GM12891 (cell line): ENCODE measurements at regions not wholly inside any gene's neighbourhood (a gene's known extent, or its start where the extent isn't known, plus 50 kb on each side); places are given as distances from the start of the nearest gene placed in this dataset.

Experiments
- DNase-seq: peaks from one replicate; pipeline ENCODE4 v3.0.0; 2011; ENCODE audit warnings: low spot score; ENCODE audit not compliant: insufficient read length
- FAIRE-seq: peaks from 2 replicates; lab custom pipeline; 2011; peaks lifted over from hg19 to GRCh38; lab: Jason Lieb, UNC
- PAX5 ChIP-seq: IDR thresholded peaks from 2 replicates; pipeline ENCODE4 v1.6.1; 2011; ENCODE audit warnings: low read length, moderate library complexity, mild to moderate bottlenecking; ENCODE audit not compliant: insufficient read depth, severe bottlenecking
- POLR2A ChIP-seq: IDR thresholded peaks from 2 replicates; pipeline ENCODE4 v1.6.1; 2011; ENCODE audit warnings: low read depth, low read length, control low read depth
- POLR2AphosphoS5 ChIP-seq: IDR thresholded peaks from 2 replicates; pipeline ENCODE4 v1.6.1; 2011; ENCODE audit warnings: low read depth, low read length, control low read depth
- POU2F2 ChIP-seq: IDR thresholded peaks from 2 replicates; pipeline ENCODE4 v1.6.1; 2011; ENCODE audit warnings: low read depth, mild to moderate bottlenecking, control low read depth, low read length, moderate library complexity
- SPI1 ChIP-seq: IDR thresholded peaks from 2 replicates; pipeline ENCODE4 v1.6.1; 2011; ENCODE audit warnings: low read depth, low read length, control low read depth
- TAF1 ChIP-seq: IDR thresholded peaks from 2 replicates; pipeline ENCODE4 v1.6.1; 2011; ENCODE audit warnings: low read depth, low read length, control low read depth

- DNase-seq (no peak), FAIRE-seq (no peak)
- TF ChIP-seq POU2F2 = no peak
- no peak for TF ChIP-seq TAF1
- TF ChIP-seq POLR2AphosphoS5 = no peak
- TF ChIP-seq PAX5 = no peak
- no peak for TF ChIP-seq SPI1
- TF ChIP-seq POLR2A = no peak
These were observed 1282.0 kb downstream of the PCDH7 start for GRCh38 chr4:32002037-32002747.

DNA sequence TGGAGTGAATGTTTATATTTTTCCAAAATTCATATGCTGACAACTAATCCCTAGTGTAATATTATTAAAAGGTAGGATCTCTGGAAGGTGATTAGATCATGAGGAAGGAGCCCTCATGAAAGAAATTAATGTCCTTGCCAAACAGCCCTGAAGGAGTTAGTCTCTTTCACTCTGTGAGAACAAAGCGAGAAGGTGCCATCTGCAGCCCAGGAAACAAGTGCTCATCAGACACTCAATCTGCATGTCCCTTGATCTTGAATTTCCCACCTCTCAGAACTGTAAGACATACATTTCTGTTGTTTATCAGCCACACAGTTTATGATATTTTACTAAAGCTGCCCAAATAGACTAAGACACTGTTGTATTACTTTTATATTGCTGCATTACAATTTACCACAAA is 1283.4 kb downstream of the PCDH7 start:
- DNase-seq = no peak
- TF ChIP-seq POU2F2 = no peak
- FAIRE-seq = no peak

- no peak for FAIRE-seq
- no peak for DNase-seq
- TF ChIP-seq TAF1 (no peak), SPI1 (no peak), POU2F2 (no peak), POLR2A (no peak), PAX5 (no peak), POLR2AphosphoS5 (no peak)
These were observed 1290.1 kb downstream of the PCDH7 start for GRCh38 chr4:32010221-32010620.

- no peak for DNase-seq
These were observed 1301.9 kb downstream of the PCDH7 start for GRCh38 chr4:32022071-32022470.

DNA sequence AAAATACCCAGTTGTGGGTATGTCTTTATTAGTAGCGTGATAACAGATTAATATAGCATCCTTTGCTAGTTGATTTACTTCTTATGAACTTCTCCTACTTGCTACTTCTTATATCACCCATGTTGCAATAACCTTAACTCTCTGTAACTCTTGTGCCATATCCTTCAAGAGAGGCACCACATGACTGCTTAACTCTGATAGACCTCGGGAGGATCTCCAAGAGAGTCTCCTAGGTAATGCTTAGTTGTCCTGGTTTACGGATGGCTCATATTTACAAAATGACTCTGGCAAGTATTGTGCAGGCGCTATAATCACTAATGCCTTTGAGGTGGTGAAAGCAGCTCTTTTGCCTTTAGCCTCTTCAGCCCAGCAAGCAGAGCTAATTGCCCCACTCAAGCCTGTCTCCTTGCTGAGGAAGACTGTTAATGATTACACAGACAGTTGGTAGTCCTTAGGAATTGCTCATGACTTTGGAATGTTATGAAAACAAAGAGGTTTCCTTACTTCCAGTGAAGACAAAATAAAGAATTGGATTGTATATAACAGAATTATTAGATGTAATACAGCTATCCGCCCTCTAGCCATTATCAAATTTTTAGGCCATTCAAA is 1305.8 kb downstream of the PCDH7 start:
- TF ChIP-seq SPI1 = no peak
- no peak for TF ChIP-seq TAF1
- no peak for TF ChIP-seq PAX5
- no peak for TF ChIP-seq POLR2A
- no peak for TF ChIP-seq POLR2AphosphoS5
- TF ChIP-seq POU2F2 = no peak
- no peak for DNase-seq
- FAIRE-seq = no peak

More at GRCh38 chr4:32022071-32022470, 1301.9 kb downstream of the PCDH7 start:
- no peak for TF ChIP-seq PAX5
- TF ChIP-seq SPI1 = no peak
- no peak for TF ChIP-seq TAF1
- TF ChIP-seq POLR2A = no peak
- TF ChIP-seq POLR2AphosphoS5 = no peak
- no peak for TF ChIP-seq POU2F2
- FAIRE-seq = no peak

- no peak for FAIRE-seq
- no peak for DNase-seq
- TF ChIP-seq POLR2AphosphoS5 = no peak
- TF ChIP-seq POU2F2 = no peak
- TF ChIP-seq SPI1 = no peak
- no peak for TF ChIP-seq PAX5
- TF ChIP-seq POLR2A = no peak
- TF ChIP-seq TAF1 = no peak
These were observed 1310.2 kb downstream of the PCDH7 start for GRCh38 chr4:32030406-32030805.

GRCh38 chr4:32031026-32031425 is 1310.9 kb downstream of the PCDH7 start:
- TF ChIP-seq POLR2A = no peak
- TF ChIP-seq POU2F2 = no peak
- no peak for TF ChIP-seq TAF1
- no peak for TF ChIP-seq POLR2AphosphoS5
- no peak for TF ChIP-seq PAX5
- TF ChIP-seq SPI1 = no peak
- FAIRE-seq (no peak), DNase-seq (no peak)

DNA sequence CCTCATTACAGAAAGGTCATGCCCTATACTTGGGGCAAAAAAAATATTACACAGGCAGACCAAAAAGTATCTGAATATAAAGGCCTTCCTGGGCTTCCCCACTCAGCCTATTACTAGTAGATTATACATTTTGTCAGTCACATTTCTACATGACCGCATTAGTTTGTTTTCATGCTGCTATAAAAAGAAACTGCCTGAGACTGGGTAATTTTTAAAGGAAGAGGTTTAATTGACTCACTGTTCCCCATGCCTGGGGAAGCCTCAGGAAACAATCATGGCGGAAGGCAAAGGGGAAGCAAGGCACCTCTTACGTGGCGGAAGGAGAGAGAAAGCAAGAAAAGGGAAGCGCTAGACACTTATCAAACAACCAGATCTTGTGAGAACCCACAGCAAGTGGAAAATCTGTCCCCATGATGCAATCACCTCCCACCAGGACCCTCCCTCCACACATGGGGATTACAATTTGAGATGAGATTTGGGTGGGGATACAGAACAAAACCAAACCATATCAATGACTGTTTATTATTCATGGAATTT is 1312.0 kb downstream of the PCDH7 start:
- TF ChIP-seq POLR2A (no peak), TAF1 (no peak), POU2F2 (no peak), SPI1 (no peak), POLR2AphosphoS5 (no peak), PAX5 (no peak)
- FAIRE-seq (no peak), DNase-seq (no peak)

- no peak for TF ChIP-seq POLR2AphosphoS5
- no peak for TF ChIP-seq PAX5
- TF ChIP-seq POU2F2 = no peak
- TF ChIP-seq SPI1 = no peak
- TF ChIP-seq TAF1 = no peak
- TF ChIP-seq POLR2A = no peak
- DNase-seq = no peak
- no peak for FAIRE-seq
These were observed 1317.2 kb downstream of the PCDH7 start for GRCh38 chr4:32037399-32037798.
